ENCODE measurements at regions not wholly inside any gene's neighbourhood (a gene's known extent, or its start where the extent isn't known, plus 50 kb on each side); places are given as distances from the start of the nearest gene placed in this dataset.
A peak's percentile ranks its signal among the peaks of the same experiment; 100 is the strongest.

GRCh38 chr4:26220696-26221095 lies 100.1 kb upstream of the RBPJ start:
- intact Hi-C loops (cut with DNase I), result no loop called here
- TF ChIP-seq POLR2A (IDR thresholded peaks at IDR 0.05), result no peak
- TF ChIP-seq, protein P1, sequence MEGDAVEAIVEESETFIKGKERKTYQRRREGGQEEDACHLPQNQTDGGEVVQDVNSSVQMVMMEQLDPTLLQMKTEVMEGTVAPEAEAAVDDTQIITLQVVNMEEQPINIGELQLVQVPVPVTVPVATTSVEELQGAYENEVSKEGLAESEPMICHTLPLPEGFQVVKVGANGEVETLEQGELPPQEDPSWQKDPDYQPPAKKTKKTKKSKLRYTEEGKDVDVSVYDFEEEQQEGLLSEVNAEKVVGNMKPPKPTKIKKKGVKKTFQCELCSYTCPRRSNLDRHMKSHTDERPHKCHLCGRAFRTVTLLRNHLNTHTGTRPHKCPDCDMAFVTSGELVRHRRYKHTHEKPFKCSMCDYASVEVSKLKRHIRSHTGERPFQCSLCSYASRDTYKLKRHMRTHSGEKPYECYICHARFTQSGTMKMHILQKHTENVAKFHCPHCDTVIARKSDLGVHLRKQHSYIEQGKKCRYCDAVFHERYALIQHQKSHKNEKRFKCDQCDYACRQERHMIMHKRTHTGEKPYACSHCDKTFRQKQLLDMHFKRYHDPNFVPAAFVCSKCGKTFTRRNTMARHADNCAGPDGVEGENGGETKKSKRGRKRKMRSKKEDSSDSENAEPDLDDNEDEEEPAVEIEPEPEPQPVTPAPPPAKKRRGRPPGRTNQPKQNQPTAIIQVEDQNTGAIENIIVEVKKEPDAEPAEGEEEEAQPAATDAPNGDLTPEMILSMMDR (IDR thresholded peaks at IDR 0.05), result no peak
- Histone ChIP-seq H3K36me3 (replicated peaks in 1 of 2) (no peaks in the 10 kb centered on the region), H3K27me3 (no peaks in the 10 kb centered on the region), H3K4me1 (replicated peaks in 1 of 2) (no peaks in the 10 kb centered on the region), H3K4me3 (no peak overlapping the region), H3K9me3 (replicated peaks in 1 of 3) (no peaks in the 10 kb centered on the region), H3K27ac (no peak overlapping the region)
- WGBS, 4 donors, result 69 to 83% (median 78%) methylated on average over 4 of the region's 4 CpGs
- DNase-seq, result no peak

GRCh38 chr4:26223155-26223554 lies 97.7 kb upstream of the RBPJ start:
- Histone ChIP-seq H3K4me1 (replicated peaks in 1 of 2) (no peaks in the 10 kb centered on the region), H3K9me3 (replicated peaks in 1 of 3) (no peaks in the 10 kb centered on the region), H3K4me3 (no peak overlapping the region), H3K27me3 (no peaks in the 10 kb centered on the region), H3K27ac (no peak overlapping the region), H3K36me3 (replicated peaks in 1 of 2) (no peaks in the 10 kb centered on the region)
- DNase-seq, result no peak
- WGBS, 4 donors, result 81 to 91% (median 87%) methylated on average over 2 of the region's 2 CpGs
- TF ChIP-seq POLR2A (IDR thresholded peaks at IDR 0.05), result no peak
- intact Hi-C loops (cut with DNase I), result no loop called here

DNA sequence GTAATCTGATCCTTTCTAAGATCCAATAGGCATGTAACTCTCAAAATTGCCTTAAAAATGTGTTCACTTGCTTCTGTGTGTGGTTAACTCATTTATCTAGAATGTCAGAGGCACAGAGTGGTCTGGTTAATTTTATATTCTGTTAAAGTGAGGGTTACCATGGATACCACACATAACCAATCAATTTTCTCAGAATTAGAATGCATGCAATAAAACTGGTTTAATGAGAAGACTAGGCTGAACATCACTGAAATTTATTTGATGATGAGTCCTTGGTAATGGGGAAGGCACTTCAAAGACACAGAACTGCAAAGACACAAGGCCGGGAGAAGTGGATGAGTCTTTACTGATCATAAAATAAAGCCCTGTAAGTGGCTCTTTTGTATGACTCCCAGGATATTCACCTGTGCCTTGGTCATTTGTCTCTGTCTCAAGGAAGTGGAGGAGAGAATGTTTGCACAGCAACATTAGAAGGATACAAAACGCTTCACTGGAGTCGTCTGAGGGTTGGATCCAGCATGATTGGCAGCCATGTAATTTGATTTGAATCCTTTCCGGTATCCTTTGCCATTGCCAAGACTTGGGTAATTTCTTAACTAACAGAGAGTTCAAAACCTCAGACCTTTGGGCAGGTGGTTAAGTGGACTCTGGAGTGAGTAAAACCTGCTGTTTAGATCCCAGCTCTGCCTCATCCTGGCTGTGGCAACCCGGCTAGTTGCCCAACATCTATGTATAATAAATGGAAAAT lies 94.0 kb upstream of the RBPJ start:
- H3K9me3 ChIP-seq (replicated peaks in 1 of 3), result no peaks in the 10 kb centered on the region
- H3K27ac ChIP-seq, result peak overlapping the region in 1 of 5 donors; percentile 5
- H3K36me3 ChIP-seq (replicated peaks in 1 of 2), result no peaks in the 10 kb centered on the region
- H3K4me1 ChIP-seq (replicated peaks in 1 of 2), result no peaks in the 10 kb centered on the region
- no peak for DNase-seq
- H3K4me3 ChIP-seq, result no peak overlapping the region
- intact Hi-C loops (cut with DNase I), result no loop called here
- H3K27me3 ChIP-seq, result no peaks in the 10 kb centered on the region
- no peak for TF ChIP-seq POLR2A (IDR thresholded peaks at IDR 0.05)
- TF ChIP-seq, protein P1 (IDR thresholded peaks at IDR 0.05), result no peak
- 66 to 76% (median 70%) methylated on average over 5 of the region's 5 CpGs for WGBS, 4 donors

GRCh38 chr4:26227601-26228229 lies 93.1 kb upstream of the RBPJ start:
- TF ChIP-seq, protein P1 (IDR thresholded peaks at IDR 0.05), result no peak
- TF ChIP-seq POLR2A (IDR thresholded peaks at IDR 0.05), result no peak
- Histone ChIP-seq H3K36me3 (replicated peaks in 1 of 2) (no peaks in the 10 kb centered on the region), H3K27ac (peak overlapping the region in 1 of 5 donors; percentile 23), H3K9me3 (replicated peaks in 1 of 3) (no peaks in the 10 kb centered on the region), H3K4me3 (no peak overlapping the region), H3K27me3 (no peaks in the 10 kb centered on the region), H3K4me1 (replicated peaks in 1 of 2) (no peaks in the 10 kb centered on the region)
- intact Hi-C loops (cut with DNase I), result no loop called here
- WGBS, 4 donors, result 80 to 86% (median 81%) methylated on average over 15 of the region's 15 CpGs
- peak in 1 of 7 donors; percentile 85 for DNase-seq
